GM18861 (cell line): ENCODE measurements at regions not wholly inside any gene's neighbourhood (a gene's known extent, or its start where the extent isn't known, plus 50 kb on each side); places are given as distances from the start of the nearest gene placed in this dataset.

ENCODE experiments used
- ATAC-seq: cut with Tn5 transposase; IDR thresholded peaks from one replicate; pipeline ENCODE4 v1.9.1; 2021; ENCODE audit not compliant: unreplicated experiment

GRCh38 chr4:124262211-124263179 lies 450.0 kb downstream of the ANKRD50 start:
- ATAC-seq, result peak; percentile 92

GRCh38 chr4:124265701-124266100 lies 446.8 kb downstream of the ANKRD50 start:
- ATAC-seq, result no peak

GRCh38 chr4:124266721-124267120 lies 445.8 kb downstream of the ANKRD50 start:
- ATAC-seq, result no peak

GRCh38 chr4:124276461-124276860 lies 436.1 kb downstream of the ANKRD50 start:
- ATAC-seq, result no peak

GRCh38 chr4:124277691-124278090 lies 434.8 kb downstream of the ANKRD50 start:
- ATAC-seq, result no peak

GRCh38 chr4:124278477-124278876 lies 434.1 kb downstream of the ANKRD50 start:
- ATAC-seq, result no peak

GRCh38 chr4:124279741-124280140 lies 432.8 kb downstream of the ANKRD50 start:
- no peak for ATAC-seq

GRCh38 chr4:124282301-124282898 lies 430.1 kb downstream of the ANKRD50 start:
- no peak for ATAC-seq

GRCh38 chr4:124288706-124289486 lies 423.6 kb downstream of the ANKRD50 start:
- no peak for ATAC-seq

- ATAC-seq, result no peak
These were observed 421.9 kb downstream of the ANKRD50 start for GRCh38 chr4:124290678-124291077.

- ATAC-seq, result no peak
These were observed 417.1 kb downstream of the ANKRD50 start for GRCh38 chr4:124295413-124295812.

GRCh38 chr4:124304941-124305340 lies 407.6 kb downstream of the ANKRD50 start:
- ATAC-seq, result no peak

GRCh38 chr4:124306352-124306751 lies 406.2 kb downstream of the ANKRD50 start:
- ATAC-seq, result no peak

- no peak for ATAC-seq
These were observed 405.4 kb downstream of the ANKRD50 start for GRCh38 chr4:124307143-124307542.

GRCh38 chr4:124318292-124318691 lies 394.2 kb downstream of the ANKRD50 start:
- no peak for ATAC-seq

- no peak for ATAC-seq
These were observed 391.2 kb downstream of the ANKRD50 start for GRCh38 chr4:124321364-124321763.

GRCh38 chr4:124322234-124323065 lies 390.1 kb downstream of the ANKRD50 start:
- ATAC-seq, result peak; percentile 57

GRCh38 chr4:124325690-124326089 lies 386.8 kb downstream of the ANKRD50 start:
- no peak for ATAC-seq

GRCh38 chr4:124329134-124329533 lies 383.4 kb downstream of the ANKRD50 start:
- ATAC-seq, result no peak

- no peak for ATAC-seq
These were observed 382.5 kb downstream of the ANKRD50 start for GRCh38 chr4:124330045-124330444.

GRCh38 chr4:124331781-124332180 lies 380.8 kb downstream of the ANKRD50 start:
- no peak for ATAC-seq
